ENCODE measurements at regions not wholly inside any gene's neighbourhood (a gene's known extent, or its start where the extent isn't known, plus 50 kb on each side); places are given as distances from the start of the nearest gene placed in this dataset.

DNA sequence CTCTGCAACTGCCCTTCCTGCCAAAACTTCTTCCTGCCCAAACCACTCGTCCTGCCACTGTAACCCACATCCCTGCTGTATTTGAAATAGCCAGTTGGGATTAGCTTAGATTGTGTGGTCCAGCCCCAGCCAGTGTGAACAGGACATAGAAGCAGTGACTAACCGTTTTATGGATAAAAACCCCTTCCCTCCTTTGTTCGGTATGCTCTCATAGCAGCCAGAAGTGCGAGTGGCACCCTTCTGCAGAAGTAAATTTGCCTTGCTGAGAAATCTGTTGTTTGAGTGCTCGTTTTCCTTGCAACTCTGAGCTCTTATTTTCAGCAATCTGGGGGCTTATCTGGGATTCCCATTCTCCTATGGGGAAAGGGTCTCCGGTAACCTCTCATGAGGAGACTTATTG lies 470.0 kb downstream of the PRDM9 start:
- TF ChIP-seq POLR2AphosphoS5 (IDR thresholded peaks at IDR 0.05) (no peak), TAF1 (IDR thresholded peaks at IDR 0.05; ENCODE audit: low read depth) (no peak), EP300 (conservative IDR thresholded peaks at IDR 0.05; ENCODE audit: poor library complexity, severe bottlenecking) (no peak), EZH2 (IDR thresholded peaks at IDR 0.05; ENCODE audit: borderline replicate concordance, insufficient read depth, low read length, poor library complexity, severe bottlenecking) (no peak), SMC3 (conservative IDR thresholded peaks at IDR 0.05; ENCODE audit: poor library complexity) (no peak), MXI1 (conservative IDR thresholded peaks at IDR 0.05; ENCODE audit: poor library complexity, severe bottlenecking) (no peak), RAD21 (conservative IDR thresholded peaks at IDR 0.05) (no peak)
- TF ChIP-seq, protein P1, sequence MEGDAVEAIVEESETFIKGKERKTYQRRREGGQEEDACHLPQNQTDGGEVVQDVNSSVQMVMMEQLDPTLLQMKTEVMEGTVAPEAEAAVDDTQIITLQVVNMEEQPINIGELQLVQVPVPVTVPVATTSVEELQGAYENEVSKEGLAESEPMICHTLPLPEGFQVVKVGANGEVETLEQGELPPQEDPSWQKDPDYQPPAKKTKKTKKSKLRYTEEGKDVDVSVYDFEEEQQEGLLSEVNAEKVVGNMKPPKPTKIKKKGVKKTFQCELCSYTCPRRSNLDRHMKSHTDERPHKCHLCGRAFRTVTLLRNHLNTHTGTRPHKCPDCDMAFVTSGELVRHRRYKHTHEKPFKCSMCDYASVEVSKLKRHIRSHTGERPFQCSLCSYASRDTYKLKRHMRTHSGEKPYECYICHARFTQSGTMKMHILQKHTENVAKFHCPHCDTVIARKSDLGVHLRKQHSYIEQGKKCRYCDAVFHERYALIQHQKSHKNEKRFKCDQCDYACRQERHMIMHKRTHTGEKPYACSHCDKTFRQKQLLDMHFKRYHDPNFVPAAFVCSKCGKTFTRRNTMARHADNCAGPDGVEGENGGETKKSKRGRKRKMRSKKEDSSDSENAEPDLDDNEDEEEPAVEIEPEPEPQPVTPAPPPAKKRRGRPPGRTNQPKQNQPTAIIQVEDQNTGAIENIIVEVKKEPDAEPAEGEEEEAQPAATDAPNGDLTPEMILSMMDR (IDR thresholded peaks at IDR 0.05; ENCODE audit: poor library complexity, severe bottlenecking), result no peak
- TF ChIP-seq, protein P2, sequence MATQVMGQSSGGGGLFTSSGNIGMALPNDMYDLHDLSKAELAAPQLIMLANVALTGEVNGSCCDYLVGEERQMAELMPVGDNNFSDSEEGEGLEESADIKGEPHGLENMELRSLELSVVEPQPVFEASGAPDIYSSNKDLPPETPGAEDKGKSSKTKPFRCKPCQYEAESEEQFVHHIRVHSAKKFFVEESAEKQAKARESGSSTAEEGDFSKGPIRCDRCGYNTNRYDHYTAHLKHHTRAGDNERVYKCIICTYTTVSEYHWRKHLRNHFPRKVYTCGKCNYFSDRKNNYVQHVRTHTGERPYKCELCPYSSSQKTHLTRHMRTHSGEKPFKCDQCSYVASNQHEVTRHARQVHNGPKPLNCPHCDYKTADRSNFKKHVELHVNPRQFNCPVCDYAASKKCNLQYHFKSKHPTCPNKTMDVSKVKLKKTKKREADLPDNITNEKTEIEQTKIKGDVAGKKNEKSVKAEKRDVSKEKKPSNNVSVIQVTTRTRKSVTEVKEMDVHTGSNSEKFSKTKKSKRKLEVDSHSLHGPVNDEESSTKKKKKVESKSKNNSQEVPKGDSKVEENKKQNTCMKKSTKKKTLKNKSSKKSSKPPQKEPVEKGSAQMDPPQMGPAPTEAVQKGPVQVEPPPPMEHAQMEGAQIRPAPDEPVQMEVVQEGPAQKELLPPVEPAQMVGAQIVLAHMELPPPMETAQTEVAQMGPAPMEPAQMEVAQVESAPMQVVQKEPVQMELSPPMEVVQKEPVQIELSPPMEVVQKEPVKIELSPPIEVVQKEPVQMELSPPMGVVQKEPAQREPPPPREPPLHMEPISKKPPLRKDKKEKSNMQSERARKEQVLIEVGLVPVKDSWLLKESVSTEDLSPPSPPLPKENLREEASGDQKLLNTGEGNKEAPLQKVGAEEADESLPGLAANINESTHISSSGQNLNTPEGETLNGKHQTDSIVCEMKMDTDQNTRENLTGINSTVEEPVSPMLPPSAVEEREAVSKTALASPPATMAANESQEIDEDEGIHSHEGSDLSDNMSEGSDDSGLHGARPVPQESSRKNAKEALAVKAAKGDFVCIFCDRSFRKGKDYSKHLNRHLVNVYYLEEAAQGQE (IDR thresholded peaks at IDR 0.05; ENCODE audit: borderline replicate concordance), result no peak
